Parathyroid adenoma (tissue), 2 donors: ENCODE measurements at regions not wholly inside any gene's neighbourhood (a gene's known extent, or its start where the extent isn't known, plus 50 kb on each side); places are given as distances from the start of the nearest gene placed in this dataset.
A peak's percentile ranks its signal among the peaks of the same experiment; 100 is the strongest.

Source experiments
- H2AFZ ChIP-seq: fragments of 300-600 bp; sonication (generic); one replicate; pipeline ENCODE4 v1.7.0; 2017; ENCODE audit warnings: antibody characterized with exemption, mild to moderate bottlenecking
- H3K27ac ChIP-seq: fragments of 300-600 bp; sonication (generic); one replicate; pipeline ENCODE4 v1.7.0; 2017
- H3K27me3 ChIP-seq: fragments of 300-600 bp; sonication (generic); one replicate; pipeline ENCODE4 v1.7.0; 2017; ENCODE audit warnings: low read length; ENCODE audit not compliant: control insufficient read depth, insufficient read depth
- H3K36me3 ChIP-seq: fragments of 300-600 bp; sonication (generic); one replicate; pipeline ENCODE4 v1.7.0; 2017; ENCODE audit warnings: low read length; ENCODE audit not compliant: control insufficient read depth, insufficient read depth
- H3K4me1 ChIP-seq: fragments of 300-600 bp; sonication (generic); one replicate; pipeline ENCODE4 v1.7.0; 2017; ENCODE audit warnings: control low read depth
- H3K4me2 ChIP-seq: fragments of 300-600 bp; sonication (generic); one replicate; pipeline ENCODE4 v1.7.0; 2017; ENCODE audit warnings: low read length
- H3K4me3 ChIP-seq: fragments of 300-600 bp; sonication (generic); one replicate; pipeline ENCODE4 v1.7.0; 2017; ENCODE audit warnings: low read depth, low read length
- H3K79me2 ChIP-seq: fragments of 300-600 bp; sonication (generic); one replicate; pipeline ENCODE4 v1.7.0; 2017; ENCODE audit warnings: control low read depth
- H3K9ac ChIP-seq: fragments of 300-600 bp; sonication (generic); one replicate; pipeline ENCODE4 v1.7.0; 2017; ENCODE audit warnings: mild to moderate bottlenecking
- H3K9me3 ChIP-seq: fragments of 300-600 bp; sonication (generic); one replicate; pipeline ENCODE4 v1.7.0; 2017; ENCODE audit warnings: low read length; ENCODE audit not compliant: control insufficient read depth
- TF ChIP-seq, protein P1 (sequence below): fragments of 300-600 bp; sonication (generic); IDR thresholded peaks from one replicate; pipeline ENCODE4 v1.7.0; 2017; ENCODE audit warnings: antibody characterized with exemption, mild to moderate bottlenecking
- donor health status: primary hyperparathyroidism.

- H3K4me1 ChIP-seq, result no peaks in the 10 kb centered on the region
- H3K27me3 ChIP-seq, result no peaks in the 10 kb centered on the region
- TF ChIP-seq, protein P1, sequence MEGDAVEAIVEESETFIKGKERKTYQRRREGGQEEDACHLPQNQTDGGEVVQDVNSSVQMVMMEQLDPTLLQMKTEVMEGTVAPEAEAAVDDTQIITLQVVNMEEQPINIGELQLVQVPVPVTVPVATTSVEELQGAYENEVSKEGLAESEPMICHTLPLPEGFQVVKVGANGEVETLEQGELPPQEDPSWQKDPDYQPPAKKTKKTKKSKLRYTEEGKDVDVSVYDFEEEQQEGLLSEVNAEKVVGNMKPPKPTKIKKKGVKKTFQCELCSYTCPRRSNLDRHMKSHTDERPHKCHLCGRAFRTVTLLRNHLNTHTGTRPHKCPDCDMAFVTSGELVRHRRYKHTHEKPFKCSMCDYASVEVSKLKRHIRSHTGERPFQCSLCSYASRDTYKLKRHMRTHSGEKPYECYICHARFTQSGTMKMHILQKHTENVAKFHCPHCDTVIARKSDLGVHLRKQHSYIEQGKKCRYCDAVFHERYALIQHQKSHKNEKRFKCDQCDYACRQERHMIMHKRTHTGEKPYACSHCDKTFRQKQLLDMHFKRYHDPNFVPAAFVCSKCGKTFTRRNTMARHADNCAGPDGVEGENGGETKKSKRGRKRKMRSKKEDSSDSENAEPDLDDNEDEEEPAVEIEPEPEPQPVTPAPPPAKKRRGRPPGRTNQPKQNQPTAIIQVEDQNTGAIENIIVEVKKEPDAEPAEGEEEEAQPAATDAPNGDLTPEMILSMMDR, result no peak
- H3K4me2 ChIP-seq, result no peak overlapping the region
- H3K9ac ChIP-seq, result no peak overlapping the region
- H3K79me2 ChIP-seq, result no peaks in the 10 kb centered on the region
- no peak overlapping the region for H2AFZ ChIP-seq
- no peak overlapping the region for H3K4me3 ChIP-seq
- H3K9me3 ChIP-seq, result no peaks in the 10 kb centered on the region
- H3K36me3 ChIP-seq, result no peaks in the 10 kb centered on the region
- H3K27ac ChIP-seq, result no peak overlapping the region
These were observed 64.3 kb upstream of the PCGF5 start for GRCh38 chr10:91156196-91156595.

DNA sequence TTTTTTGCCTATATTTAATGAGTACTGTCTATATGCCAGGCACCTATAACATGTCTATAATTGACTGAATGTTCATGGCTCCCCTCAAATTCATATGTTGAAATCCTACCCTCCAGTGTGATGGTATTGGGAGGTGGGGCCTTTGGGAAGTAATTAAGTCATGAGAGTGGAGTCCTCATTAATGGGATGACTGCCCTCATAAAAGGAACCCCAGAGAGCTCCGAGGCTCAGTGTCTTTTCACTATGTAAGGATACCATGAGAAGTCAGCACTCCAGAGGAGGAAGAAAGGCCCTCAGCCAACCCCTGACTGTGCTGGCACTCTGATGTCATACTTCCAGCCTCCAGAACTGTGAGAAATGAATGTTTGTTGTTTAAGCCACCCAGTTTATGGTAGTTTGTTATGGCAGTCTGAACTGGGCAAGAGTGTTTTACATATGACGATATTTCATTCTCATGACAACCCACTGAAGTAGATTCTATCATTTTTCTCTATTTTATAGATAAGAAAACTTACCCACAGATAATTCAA is 61.1 kb upstream of the PCGF5 start:
- H3K36me3 ChIP-seq, result no peaks in the 10 kb centered on the region
- H3K4me2 ChIP-seq, result no peak overlapping the region
- H3K9me3 ChIP-seq, result no peaks in the 10 kb centered on the region
- H3K27ac ChIP-seq, result no peak overlapping the region
- no peak overlapping the region for H2AFZ ChIP-seq
- no peaks in the 10 kb centered on the region for H3K79me2 ChIP-seq
- H3K4me3 ChIP-seq, result no peak overlapping the region
- H3K27me3 ChIP-seq, result no peaks in the 10 kb centered on the region
- H3K9ac ChIP-seq, result no peak overlapping the region
- H3K4me1 ChIP-seq, result peaks cover 2% of the 10 kb centered on the region
- TF ChIP-seq, protein P1, result no peak

GRCh38 chr10:91162050-91162494 is 58.4 kb upstream of the PCGF5 start:
- TF ChIP-seq, protein P1, result no peak
- Histone ChIP-seq H3K9me3 (no peaks in the 10 kb centered on the region), H3K27ac (peak overlapping the region; percentile 76), H3K4me1 (peaks cover 2% of the 10 kb centered on the region), H3K4me3 (peak overlapping the region; percentile 63), H3K4me2 (peak overlapping the region; percentile 73), H3K27me3 (no peaks in the 10 kb centered on the region), H3K9ac (no peak overlapping the region), H2AFZ (peak overlapping the region; percentile 91), H3K36me3 (no peaks in the 10 kb centered on the region), H3K79me2 (no peaks in the 10 kb centered on the region)

- H3K4me3 ChIP-seq, result peak overlapping the region; percentile 81
- H3K79me2 ChIP-seq, result peaks cover 1% of the 10 kb centered on the region
- no peaks in the 10 kb centered on the region for H3K9me3 ChIP-seq
- TF ChIP-seq, protein P1, result no peak
- H2AFZ ChIP-seq, result peak overlapping the region; percentile 91
- H3K27ac ChIP-seq, result peak overlapping the region; percentile 85
- no peaks in the 10 kb centered on the region for H3K27me3 ChIP-seq
- no peaks in the 10 kb centered on the region for H3K36me3 ChIP-seq
- peak overlapping the region; percentile 73 for H3K4me2 ChIP-seq
- H3K9ac ChIP-seq, result no peak overlapping the region
- H3K4me1 ChIP-seq, result peaks cover 2% of the 10 kb centered on the region
These were observed 57.8 kb upstream of the PCGF5 start for GRCh38 chr10:91162495-91163268.
